DMS114 treated with DMSO at 0.1 percent for 48 hours (cell line): ENCODE measurements at regions not wholly inside any gene's neighbourhood (a gene's known extent, or its start where the extent isn't known, plus 50 kb on each side); places are given as distances from the start of the nearest gene placed in this dataset.

Experiments
- DNase-seq: peaks from one replicate; lab custom pipeline; 2025; ENCODE audit not compliant: unreplicated experiment; lab: John Stamatoyannopoulos, UW

DNA sequence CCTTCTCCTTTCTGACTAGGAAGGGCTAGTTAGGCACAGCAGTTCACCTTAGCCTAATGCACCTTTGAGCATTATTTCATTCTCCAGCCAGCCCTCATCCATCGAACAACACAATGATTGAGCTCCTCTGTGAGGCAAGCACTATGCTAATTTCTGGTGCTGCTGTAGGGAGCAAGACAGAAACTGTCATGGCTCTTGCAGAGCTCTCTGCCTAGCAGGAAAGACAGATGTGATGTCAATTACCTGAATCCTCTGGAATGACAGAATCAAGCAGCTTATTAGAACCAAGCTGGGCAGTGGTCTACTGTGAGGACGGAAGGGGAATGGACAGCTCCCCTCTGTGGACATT is 256.1 kb upstream of the NOCT start:
- DNase-seq = no peak

DNA sequence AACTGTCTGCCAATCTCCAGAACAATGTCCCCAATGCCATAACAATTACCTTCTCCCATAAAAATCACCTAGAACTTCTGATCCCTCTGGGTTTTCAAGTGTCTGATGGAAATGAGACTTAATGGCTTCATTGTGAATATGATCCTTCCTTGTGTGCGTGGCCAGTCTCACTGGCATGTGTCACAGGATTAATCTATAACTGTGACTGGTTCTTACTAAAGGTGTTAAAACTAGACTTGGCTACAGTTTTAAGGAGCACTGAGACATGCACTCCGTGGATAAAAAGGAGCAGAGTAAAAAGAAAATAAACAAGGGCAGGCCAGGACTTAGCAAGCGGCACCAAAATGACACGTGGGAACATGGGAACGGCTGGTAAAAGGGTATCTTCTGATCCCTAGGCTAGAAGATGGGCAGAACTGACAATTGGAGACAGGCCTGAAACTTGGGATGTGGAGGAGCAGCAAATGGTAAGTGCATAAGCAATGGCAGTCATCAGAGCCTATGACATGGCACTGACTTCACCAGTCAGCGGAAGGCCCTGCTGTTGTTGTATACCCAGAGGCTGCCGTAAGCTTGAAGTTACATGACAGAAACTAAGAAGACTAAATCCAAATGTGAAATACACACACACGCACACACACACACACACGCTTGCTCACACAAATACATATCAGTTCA is 256.6 kb upstream of the NOCT start:
- no peak for DNase-seq

DNA sequence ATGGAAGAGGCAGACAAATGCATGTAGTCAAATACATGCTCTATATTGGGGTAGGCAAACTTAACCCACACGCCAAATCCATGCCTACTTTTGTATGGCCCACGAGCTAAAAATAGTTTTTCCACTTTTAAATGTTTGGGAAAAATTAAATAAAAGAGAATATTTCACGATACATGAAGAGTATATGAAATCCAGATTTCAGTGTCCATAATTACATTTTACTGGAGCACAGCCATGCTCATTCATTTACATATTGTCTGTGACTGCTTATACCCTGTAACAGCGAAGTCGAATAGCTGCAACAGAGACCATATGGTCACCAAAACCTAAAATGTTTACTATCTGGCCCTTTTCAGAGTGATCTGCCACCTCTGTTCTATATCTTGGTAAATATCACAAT is 257.4 kb upstream of the NOCT start:
- no peak for DNase-seq

DNA sequence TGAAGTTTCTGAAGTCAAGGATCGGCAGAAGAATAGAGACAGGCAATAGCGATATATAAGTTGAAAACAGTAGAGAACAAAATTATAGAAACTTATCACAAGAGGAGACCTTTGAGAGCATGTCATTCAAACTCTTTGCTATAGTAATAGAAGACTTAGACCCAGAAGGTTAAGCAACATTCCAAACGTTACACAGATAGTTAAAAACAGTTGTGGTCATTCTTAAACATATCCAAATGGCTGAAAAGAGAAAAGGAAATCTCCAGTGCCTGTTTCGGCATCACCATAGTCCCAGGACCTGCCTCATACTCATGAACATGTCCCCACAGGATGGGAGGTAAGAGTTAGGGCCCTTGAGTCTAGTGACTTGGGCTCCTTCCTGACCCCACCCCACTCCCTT is 258.1 kb upstream of the NOCT start:
- DNase-seq = no peak

DNA sequence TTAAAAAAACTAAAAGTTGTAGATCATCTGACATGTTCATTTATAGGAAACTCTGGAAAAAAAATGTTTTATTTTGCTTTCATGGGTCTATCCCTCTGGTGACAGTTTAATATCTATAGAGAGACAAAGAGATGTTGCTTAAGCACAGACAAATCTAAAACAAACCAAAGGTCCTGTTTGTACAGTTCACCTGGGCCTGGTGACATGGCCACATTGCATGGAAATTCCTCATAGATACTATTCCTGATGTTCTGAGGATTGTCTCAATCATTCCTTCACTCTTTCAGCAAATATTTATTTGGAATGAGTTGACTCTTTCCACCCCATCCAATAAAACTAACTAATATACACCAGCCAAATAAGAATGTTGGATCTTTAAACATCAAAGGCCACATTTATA is 259.1 kb upstream of the NOCT start:
- DNase-seq = no peak

DNA sequence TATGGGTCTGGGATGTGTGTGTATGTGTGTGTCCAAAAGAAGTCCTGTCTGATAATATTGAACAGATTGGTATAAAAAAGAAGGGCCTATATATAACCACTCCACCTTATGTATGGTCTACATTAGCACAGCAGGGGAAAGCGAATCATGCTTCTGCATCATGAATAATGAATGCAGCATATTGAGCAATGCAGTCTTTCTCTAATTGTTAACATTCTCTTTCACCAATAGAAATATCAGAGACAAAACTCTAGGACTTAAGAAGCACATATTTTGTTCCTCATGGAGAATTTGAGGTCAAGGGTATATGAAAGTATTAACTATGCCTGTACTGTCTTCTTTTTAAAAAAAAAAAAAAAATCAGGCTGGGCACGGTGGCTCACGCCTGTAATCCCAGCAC is 264.3 kb upstream of the NOCT start:
- DNase-seq = no peak

DNA sequence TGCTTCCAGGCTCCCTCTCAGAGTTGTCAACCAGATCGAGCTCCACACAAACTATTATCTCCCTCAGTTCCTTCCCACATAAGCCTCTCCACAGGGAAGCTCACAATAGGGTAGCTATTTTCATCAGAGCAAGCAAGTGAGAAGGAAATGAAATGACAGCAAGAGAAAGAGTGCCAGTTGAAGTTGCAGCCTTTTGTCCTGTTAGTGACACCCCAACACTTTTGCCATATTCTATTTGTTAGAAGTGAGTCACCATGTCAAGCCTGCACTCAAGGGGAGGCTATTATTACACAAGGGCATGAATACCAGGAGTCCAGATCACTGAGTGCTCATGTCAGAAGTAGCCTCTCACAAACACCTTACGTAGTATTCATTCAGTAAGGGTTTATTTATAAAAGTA is 266.3 kb upstream of the NOCT start:
- no peak for DNase-seq

DNA sequence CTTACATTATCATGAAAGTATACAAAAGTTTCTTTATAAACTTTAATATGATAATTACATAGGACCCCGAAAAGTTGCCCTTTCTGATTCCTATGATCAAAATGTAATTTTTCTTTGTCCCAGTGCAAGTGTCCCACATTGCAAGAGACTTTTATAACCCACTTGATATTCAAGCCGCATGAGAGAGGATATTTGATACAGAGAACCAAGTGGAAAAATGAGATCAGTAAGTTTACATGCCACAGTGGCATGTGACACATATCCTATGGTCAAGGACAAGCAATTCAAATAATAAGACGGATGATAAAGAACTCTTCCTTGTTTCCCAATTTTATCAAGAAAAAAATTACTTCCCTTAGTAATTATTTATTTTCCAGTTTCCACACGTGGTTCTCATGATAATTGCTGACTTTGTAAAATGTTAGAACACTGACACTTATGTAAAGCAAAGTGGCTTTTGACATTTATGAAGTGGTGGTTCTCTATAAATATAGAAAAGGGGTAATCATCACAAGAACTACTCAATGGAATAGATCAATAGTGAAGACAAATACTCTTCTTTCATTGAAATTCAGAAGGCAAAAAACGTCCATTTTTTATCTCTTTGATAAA is 273.7 kb upstream of the NOCT start:
- no peak for DNase-seq

DNA sequence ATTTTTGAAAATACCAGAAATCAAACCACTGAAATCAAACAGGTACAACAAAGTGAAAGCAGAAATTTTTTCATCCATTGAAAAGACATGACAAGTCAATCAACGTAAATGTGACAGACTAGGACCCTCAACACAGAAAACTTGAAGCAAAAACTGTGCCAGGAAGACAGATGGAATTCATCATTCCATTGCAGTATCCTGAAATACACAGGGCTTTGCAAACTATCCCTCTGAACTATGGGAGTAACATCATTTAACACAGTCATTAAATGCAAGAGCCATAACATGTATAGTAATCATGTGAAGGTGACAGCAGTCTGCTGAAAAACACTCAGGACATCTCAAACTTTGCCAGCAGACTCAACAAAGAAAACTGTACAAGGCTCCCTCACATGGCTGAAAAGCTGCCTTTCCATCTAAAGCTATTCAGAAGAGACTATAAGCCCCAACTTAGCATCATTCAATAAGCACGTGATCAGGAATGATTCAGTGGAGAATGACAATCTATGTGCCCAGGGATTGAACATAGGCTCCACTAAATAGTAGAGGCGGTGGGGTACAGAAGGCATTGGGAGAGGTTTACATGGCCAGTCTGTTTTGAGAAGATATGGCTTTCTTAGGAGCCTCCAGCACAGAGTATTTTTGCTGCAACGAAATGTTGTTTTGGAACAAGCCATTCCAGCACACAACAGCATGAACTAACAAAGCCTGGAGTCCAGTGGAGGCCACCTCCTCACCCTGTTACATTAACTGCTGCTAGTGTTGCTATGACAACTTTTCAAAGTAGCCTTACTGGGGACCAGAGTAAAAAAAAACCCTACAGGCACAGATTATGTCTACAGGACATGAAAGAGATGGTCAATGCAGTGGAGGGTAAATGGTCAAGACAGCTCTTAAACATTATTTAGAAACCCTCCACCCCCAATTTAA is 274.5 kb upstream of the NOCT start:
- no peak for DNase-seq

DNA sequence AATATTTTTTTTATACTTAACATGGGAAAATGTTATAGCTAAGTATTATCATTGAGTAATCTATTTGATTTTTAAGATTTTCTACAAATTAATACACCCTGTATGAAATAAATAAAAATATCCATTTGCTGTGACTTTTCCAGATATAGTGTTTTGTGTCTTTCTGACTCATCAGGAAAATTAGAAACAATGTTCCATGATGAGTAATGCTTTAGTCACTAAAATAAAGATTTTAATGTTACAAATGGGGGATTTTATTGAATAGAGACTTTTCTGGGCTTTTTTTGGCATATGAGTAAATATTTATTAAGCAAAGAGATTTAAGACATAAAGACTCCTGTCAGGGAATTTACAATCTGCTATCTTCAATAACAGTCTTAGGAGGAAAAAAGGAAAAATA is 279.2 kb upstream of the NOCT start:
- no peak for DNase-seq

DNA sequence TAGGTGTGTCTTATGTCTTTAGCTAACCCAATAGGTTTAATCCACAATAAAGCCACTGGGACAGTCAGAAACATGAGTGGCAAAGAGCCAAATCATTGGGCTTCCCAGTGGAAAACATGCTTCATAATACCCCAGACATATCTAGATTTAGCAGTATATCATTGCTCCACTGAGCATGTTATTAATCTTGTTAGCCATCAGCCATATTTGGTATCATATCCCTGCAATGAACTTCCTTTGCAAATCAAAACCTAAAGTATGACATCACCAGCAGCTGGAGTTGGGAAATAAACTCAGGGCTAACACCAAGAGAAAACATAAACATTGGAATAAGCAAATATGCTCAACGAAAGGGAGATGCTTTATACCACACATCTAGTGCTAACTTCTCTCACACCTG is 280.8 kb upstream of the NOCT start:
- DNase-seq = no peak

DNA sequence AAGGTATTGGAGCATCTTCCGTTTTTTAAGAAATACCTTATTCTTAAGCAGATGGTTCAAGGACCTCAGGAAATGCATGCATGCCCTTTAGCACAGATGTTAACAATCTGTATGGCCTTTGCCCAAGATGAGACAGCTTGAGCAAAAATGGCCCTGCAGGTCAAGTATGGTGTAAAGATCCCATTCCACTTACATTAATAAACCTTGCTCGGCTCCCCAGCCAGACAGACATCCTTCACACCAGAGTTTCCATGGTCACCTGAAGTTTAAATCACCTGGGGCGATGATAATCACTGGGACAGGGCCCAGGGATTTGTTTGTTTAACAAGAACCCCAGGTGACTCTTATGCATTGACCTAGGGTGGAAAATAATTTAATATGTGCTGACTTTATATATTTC is 287.0 kb upstream of the NOCT start:
- no peak for DNase-seq

DNA sequence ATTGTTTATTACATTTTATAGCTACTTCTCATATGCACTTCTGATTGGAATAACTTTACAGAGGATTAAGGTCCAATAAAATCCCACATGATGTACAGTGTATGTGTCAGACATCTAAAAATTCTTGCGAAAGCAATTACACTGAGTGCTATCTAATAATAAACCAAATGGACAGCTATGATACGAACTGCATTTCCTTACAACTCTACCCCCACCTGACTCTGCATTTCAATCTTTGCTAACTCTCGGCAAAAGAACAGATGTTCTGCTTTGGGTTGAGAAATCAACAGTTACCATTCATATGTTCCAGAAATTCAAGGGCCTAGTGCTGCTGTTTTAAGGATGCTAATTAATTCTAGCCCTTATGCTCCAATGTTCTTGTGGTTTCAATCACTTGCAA is 287.9 kb upstream of the NOCT start:
- no peak for DNase-seq

DNA sequence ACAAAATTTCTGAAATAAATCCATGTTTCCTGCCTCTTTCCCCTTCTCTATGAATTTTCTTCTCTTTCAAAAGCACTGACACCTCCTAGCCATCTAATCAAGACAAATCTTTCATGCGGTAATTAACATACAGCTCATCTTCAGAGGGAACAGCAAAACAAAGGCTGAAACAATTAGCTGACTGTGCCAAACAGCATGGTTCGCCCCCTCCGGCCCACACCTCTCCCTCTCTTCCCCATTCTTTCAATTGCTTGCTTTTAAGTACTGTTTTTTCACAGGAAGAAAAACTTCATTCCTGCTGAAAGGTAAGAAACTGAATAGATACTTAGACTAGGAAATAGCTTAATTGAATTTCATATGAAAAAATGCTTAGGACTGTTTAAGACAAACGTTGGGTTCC is 291.1 kb upstream of the NOCT start:
- DNase-seq = no peak

DNA sequence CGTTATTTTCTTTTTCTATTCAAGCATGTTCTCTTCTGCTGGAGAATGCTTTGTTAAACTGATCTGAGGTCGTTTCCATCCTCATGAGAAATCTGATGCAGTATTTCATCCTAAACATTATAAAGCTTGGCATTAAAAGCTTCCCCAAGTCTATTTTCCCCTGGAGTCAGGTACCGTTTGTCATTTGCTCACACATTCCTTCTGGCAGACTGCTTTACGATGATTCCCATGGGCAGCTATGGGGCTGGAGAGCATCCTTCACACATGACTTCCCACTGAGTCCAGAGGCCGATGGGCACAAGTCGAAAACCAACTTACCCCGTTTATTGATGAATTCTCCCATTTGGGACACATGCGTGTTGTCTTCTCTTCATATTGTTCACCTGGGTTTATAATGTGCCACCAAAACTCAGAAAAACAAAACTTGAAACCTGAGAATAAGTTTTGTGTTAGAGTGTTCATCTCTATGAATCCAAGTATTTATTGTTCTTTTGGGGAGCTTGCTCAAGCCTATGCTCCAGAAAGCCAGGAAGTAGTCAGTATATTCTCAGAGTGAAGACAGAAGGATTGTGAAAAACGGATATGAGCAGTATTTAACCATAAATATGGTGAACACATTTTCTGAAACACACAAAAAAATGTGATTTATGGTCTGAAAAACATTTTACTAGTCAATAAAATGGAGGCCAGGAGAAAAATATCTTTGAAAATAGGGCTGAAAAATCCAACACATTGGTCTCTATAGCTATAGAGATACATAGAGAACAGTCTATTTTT is 298.8 kb upstream of the NOCT start:
- DNase-seq = no peak

DNA sequence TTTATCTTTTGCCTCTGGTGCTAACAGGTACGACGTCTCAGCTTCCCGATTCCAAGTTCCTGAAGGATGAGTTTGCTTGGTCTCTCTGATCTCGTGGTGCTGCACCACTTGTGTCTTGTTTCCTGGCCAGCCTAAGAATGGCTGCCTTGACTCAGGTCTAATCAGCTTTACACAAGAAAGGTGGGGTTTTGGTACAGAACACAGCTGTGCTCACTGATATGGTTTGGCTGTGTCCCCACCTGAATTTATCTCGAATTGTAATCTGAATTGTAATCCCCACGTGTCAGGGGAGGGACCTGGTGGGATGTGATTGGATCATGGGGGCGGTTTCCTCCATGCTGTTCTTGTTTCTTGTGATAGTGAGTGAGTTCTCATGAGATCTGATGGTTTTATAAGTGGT is 305.3 kb upstream of the NOCT start:
- DNase-seq = no peak

DNA sequence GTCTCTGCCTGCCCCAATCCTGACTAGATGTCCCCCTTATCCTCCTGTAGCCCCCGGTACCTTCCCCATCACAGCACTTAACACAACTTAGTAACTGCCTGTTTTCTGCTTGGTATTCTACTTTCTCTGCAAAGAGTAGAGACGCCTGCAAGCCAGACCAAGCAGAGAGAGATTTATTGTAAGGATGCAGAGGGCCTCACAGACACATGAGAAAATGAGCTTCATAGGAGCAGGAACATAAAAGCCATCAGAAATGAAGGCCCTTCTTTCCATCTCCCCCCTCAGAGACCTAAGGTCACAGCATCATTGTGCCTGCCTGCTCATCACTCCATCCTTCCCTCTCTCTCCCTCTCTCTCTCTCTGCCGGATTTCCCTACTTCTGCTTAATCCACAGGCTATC is 305.7 kb upstream of the NOCT start:
- no peak for DNase-seq

DNA sequence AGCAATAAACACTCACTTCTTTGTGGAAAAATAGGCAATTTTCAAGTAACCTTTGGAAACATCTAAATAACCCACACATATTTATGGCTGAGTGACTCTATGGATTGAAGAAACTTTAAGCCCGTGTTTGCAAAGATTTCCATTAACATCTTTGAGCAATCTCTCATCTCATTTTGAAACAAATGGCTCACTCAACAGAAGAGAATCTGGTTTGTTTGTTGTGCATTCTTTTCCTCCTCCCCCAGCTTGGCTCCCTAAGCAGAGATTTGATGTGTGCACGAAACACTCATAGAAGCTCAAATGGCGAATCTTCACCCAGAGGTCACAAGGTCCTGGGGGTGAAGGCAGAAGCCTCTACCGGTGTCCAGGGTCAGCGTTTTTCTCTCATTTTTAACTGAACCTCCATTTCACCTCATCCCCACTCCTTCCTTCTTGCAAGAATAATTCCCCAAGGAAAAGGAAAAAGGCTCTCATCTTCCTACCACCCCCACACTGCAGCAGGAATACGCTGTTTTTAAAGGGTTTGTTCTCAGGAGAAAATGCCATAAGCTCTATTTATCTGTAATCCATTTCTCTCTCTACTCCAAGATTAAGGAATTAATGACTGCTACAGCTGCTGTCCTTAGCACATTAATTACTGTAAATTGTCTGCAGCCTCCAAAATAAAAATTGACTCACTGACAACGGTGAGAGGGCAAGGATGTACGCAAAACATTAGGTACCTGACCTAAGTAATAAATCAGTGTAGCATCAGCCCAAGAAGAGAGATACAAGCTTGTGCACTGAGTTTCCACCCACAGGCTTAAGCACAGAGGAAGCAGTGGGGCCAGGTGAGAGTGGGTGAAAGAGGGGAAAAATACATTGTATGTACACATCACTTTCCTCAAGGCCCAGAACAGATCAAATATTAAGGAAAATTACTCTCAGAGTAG is 307.6 kb upstream of the NOCT start:
- DNase-seq = no peak

DNA sequence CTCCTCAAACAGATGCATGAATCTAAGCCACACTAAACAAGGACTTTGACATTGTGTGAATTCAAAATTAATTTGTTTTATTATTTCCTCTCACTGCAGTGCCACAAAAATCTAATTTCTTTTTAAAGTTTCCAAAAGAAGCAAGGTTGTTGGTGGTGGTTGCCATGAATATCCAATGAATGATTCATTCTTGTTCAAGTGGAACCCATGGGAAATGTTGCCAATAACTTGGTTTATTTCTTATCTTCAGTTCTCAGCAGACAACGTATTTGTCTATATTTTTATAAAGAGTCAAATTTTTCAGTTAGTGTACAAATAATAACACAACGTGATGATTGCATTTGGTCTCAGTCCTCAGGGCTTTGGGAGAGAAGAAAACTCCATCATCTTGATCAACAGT is 309.4 kb upstream of the NOCT start:
- DNase-seq = no peak

DNA sequence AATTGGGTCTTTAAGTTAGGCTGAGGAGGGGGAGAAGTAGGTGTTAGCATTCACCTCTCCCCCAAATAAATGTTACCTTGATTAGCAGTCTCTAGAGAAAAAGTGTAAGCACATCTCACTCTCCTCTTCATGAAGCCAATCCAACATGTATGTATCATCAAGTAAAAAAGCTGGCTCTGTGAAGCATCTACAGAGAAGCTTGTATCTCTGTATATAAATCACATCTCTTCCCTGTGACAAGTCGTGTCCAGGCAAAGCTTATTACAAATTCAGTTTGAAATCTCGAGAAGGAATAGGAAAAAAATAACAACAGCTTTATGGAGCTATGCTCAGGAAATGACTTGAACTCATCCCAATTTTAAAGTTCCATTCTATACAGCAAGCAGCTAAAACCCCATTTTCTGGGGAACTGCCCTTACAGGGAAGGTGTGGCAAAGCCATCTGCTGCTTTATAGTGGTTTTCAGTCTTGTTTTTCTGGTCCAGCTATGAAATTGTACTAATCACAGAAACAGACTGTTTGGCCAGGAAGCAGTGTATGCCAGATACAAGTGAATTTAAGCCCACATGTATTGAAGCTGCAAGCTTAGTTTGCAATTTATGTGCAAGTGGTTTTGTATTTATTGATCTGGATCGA is 313.3 kb upstream of the NOCT start:
- DNase-seq = no peak
